ENCODE measurements at regions not wholly inside any gene's neighbourhood (a gene's known extent, or its start where the extent isn't known, plus 50 kb on each side); places are given as distances from the start of the nearest gene placed in this dataset.
"Not testable (repeated sequence)": the region's sequence is repeated elsewhere in the genome, so short reads cannot be mapped to it uniquely, and the experiment has no call there.

- DNase-seq (ENCODE audit: low spot score): no peak
These were observed 294.9 kb downstream of the FGFR2 start for GRCh38 chr10:121303287-121303890.

- no peak for DNase-seq (ENCODE audit: low spot score)
These were observed 293.2 kb downstream of the FGFR2 start for GRCh38 chr10:121305066-121305465.

GRCh38 chr10:121306159-121306673 is 292.0 kb downstream of the FGFR2 start:
- no peak for DNase-seq (ENCODE audit: low spot score)

GRCh38 chr10:121307411-121307980 is 290.7 kb downstream of the FGFR2 start:
- no peak for DNase-seq (ENCODE audit: low spot score)

GRCh38 chr10:121308020-121308419 is 290.2 kb downstream of the FGFR2 start:
- no peak for DNase-seq (ENCODE audit: low spot score)

GRCh38 chr10:121309164-121309563 is 289.1 kb downstream of the FGFR2 start:
- DNase-seq (ENCODE audit: low spot score): no peak

GRCh38 chr10:121310151-121310711 is 288.0 kb downstream of the FGFR2 start:
- no peak for DNase-seq (ENCODE audit: low spot score)

- no peak for DNase-seq (ENCODE audit: low spot score)
These were observed 286.3 kb downstream of the FGFR2 start for GRCh38 chr10:121311812-121312443.

- no peak for DNase-seq (ENCODE audit: low spot score)
These were observed 285.7 kb downstream of the FGFR2 start for GRCh38 chr10:121312587-121312986.

GRCh38 chr10:121313119-121313875 is 284.9 kb downstream of the FGFR2 start:
- no peak for DNase-seq (ENCODE audit: low spot score)

GRCh38 chr10:121316432-121316831 is 281.8 kb downstream of the FGFR2 start:
- DNase-seq (ENCODE audit: low spot score): no peak

- DNase-seq (ENCODE audit: low spot score): no peak
These were observed 280.9 kb downstream of the FGFR2 start for GRCh38 chr10:121317374-121317773.

GRCh38 chr10:121322046-121322445 is 276.2 kb downstream of the FGFR2 start:
- DNase-seq (ENCODE audit: low spot score): no peak

GRCh38 chr10:121322776-121323175 is 275.5 kb downstream of the FGFR2 start:
- no peak for DNase-seq (ENCODE audit: low spot score)

- no peak for DNase-seq (ENCODE audit: low spot score)
These were observed 274.8 kb downstream of the FGFR2 start for GRCh38 chr10:121323443-121323842.

GRCh38 chr10:121324678-121325213 is 273.5 kb downstream of the FGFR2 start:
- no peak for DNase-seq (ENCODE audit: low spot score)

- DNase-seq (ENCODE audit: low spot score): no peak
These were observed 272.6 kb downstream of the FGFR2 start for GRCh38 chr10:121325490-121326231.

- no peak for DNase-seq (ENCODE audit: low spot score)
These were observed 271.3 kb downstream of the FGFR2 start for GRCh38 chr10:121326905-121327304.

GRCh38 chr10:121327727-121328126 is 270.5 kb downstream of the FGFR2 start:
- no peak for DNase-seq (ENCODE audit: low spot score)

- not testable (repeated sequence) for DNase-seq (ENCODE audit: low spot score)
These were observed 268.6 kb downstream of the FGFR2 start for GRCh38 chr10:121329631-121330030.

- DNase-seq (ENCODE audit: low spot score): no peak
These were observed 267.7 kb downstream of the FGFR2 start for GRCh38 chr10:121330563-121330962.

Measured in germinal center (tissue), 1 donor.